ENCODE measurements at regions not wholly inside any gene's neighbourhood (a gene's known extent, or its start where the extent isn't known, plus 50 kb on each side); places are given as distances from the start of the nearest gene placed in this dataset.
"Not testable (repeated sequence)": the region's sequence is repeated elsewhere in the genome, so short reads cannot be mapped to it uniquely, and the experiment has no call there.

DNA sequence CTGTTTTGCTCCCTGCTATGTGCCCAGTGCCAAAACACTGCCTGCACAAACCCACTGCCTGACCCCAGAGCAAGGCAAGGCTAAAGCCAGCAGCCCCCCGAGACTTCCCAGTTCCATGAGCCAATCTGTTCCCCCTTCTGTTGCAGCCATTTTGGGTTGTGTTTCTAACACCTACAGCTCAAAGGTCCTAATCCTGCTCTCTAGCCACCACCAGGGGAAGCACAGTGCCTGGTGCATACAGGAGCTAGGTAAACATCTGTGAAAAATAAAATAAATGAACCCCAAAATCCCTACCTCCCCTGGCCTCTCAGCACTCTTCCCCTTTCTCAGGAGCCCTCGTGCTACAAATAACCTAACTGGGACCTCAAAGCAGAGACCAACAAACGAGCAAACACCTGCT lies 190.2 kb downstream of the MATN1 start:
- DNase-seq (ENCODE audit: low spot score): no peak

DNA sequence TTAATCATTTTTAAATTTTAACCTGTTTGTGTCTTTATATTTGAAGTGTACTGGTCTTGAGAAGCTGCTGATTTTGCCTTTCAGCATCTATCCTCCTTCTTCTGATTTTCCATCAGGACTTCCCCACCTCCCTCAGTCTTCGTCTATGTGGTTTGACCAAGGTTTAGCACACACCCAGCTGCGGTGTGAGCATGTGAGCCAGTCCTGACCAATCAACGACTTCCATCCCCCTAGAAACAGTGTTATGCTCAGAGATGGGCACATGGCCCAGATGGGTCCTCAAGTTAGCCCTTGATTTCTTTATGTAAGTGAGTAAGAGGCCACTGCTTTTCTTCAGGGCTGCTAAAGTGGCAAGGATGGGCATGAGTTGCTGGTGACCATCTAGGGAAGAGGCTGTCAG lies 190.8 kb downstream of the MATN1 start:
- no peak for DNase-seq (ENCODE audit: low spot score)

DNA sequence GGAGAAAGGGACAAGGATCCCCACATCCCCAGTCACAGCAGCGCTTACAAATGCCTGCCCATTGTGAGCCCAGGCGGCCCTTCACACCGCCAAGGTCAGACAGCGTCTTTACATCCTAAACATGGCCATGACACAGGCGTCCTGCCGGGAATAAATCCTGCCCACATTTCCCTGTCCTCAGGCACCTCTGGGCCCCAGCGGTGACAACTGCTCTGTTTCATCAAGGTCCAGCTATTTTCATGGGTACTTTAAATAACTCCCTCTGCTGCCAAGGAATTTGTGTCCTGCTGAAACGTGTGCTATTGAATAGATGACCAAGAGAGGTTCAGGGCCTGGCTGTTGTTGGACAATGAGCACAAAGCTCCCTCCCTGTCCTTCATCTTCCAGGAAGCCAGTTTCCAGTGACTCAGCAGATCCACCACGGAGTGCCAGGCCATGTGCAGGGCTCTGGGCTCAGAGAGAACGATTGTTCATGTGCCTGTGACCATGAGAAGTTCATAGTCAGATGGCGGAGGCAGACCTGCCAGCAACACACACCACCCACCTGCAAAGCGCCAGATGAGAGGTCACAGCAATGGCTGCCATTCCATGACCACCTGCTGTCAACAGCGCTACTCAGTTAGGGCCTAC lies 195.8 kb downstream of the MATN1 start:
- no peak for DNase-seq (ENCODE audit: low spot score)

GRCh38 chr1:30526652-30527345 lies 196.6 kb downstream of the MATN1 start:
- DNase-seq (ENCODE audit: low spot score): no peak

- no peak for DNase-seq (ENCODE audit: low spot score)
These were observed 197.3 kb downstream of the MATN1 start for GRCh38 chr1:30525971-30526651.

- no peak for DNase-seq (ENCODE audit: low spot score)
These were observed 197.8 kb downstream of the MATN1 start for GRCh38 chr1:30525631-30525970.

GRCh38 chr1:30524840-30525617 lies 198.4 kb downstream of the MATN1 start:
- no peak for DNase-seq (ENCODE audit: low spot score)

DNA sequence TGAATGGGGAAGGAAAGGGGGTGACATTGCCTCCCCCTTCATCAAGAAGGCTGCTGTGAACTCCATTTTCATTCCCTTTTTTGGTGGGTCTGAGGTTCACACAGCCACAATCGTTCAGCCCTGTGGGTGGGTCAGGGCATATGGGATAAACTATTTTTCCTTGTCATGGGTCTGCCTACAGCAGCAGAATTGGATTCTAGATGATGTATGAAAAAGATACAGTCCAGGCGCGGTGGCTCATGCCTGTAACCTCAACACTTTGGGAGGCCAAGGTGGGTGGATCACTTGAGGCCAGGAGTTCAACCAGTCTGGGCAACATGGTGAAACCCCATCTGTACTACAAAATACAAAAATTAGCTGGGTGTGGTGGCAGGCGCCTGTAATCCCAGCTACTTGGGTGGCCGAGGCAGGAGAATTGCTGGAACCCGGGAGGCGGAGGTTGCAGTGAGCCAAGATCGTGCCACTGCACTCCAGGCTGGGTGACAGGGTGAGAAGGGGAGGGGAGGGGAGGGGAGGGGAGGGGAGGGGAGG lies 199.3 kb downstream of the MATN1 start:
- not testable (repeated sequence) for DNase-seq (ENCODE audit: low spot score)

DNA sequence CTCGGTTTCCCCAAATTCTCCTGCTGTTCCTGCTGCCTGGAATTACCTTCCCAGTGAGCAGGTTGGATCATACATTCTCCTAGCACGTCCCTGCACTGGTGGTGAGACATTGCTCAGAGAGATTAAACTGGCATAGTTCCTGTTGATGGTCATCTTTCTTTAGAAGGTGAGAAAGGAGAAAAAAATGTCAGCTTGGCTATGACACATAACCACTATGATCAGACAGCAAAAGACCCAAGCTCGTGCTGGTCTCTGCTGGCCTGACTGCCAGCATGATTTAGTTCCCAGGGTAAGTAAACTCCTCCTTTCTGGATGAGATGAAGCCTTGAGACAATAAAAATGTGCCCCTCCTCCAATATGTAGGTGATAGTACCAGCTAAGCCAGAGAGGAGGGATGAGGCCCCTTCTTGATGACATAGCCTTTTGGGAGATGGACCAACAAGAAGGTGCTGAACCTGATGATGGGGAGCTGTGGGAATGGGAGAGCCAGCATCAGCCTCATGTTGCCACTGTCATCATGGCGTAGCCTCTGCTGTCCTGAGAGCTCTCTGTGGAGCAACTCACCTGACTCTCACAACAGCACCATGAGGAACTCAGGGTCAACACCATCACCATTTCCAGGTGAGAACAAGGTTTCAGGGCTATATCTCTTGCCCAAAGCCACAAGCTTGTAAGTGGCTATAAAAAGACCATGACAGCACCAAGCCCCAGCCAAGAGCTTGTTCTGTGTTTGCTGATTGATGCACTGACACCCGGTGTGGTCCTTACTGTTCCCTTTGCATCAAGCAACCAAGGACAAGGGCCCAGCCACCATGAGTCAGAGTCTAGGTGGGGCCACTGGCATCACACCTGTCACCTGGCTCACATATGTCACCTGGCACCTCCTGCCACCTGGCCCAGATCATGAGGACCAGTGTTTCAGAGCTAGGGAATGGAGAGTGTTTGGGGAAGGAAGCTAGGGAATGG lies 200.0 kb downstream of the MATN1 start:
- DNase-seq (ENCODE audit: low spot score): no peak

GRCh38 chr1:30522031-30523004 lies 201.1 kb downstream of the MATN1 start:
- no peak for DNase-seq (ENCODE audit: low spot score)

DNA sequence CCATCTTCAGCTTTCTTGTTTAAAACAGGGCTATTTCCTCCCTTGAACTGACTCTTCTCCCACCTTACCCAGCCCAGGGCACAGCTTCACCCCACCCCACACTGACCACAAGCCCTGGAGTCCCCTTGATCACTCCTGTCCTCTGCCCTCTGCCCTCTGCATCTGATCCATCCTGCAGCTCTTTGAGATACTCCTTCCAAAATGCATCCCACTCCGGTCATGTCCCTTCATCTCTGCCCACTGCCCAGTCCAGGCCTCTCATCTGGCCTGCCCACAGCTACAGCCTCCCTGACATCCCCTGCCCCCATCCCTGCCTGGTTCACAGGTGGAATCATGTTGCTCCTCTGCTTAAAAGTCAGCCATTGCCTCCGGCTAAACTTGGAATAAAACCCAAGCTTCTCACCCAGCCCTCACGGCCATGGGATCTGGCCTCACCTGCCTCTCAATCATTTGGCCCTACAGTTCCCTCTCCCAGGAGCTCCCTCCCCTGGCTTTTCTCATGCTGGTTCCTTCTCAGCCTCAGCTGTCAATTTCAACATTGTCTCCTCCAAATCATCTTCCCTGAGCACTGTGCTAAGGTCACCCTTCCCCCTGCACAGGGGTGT lies 202.0 kb downstream of the MATN1 start:
- DNase-seq (ENCODE audit: low spot score): no peak

- DNase-seq (ENCODE audit: low spot score): no peak
These were observed 202.9 kb downstream of the MATN1 start for GRCh38 chr1:30520476-30520875.

GRCh38 chr1:30519201-30519763 lies 204.1 kb downstream of the MATN1 start:
- no peak for DNase-seq (ENCODE audit: low spot score)

- no peak for DNase-seq (ENCODE audit: low spot score)
These were observed 204.7 kb downstream of the MATN1 start for GRCh38 chr1:30518696-30519095.

DNA sequence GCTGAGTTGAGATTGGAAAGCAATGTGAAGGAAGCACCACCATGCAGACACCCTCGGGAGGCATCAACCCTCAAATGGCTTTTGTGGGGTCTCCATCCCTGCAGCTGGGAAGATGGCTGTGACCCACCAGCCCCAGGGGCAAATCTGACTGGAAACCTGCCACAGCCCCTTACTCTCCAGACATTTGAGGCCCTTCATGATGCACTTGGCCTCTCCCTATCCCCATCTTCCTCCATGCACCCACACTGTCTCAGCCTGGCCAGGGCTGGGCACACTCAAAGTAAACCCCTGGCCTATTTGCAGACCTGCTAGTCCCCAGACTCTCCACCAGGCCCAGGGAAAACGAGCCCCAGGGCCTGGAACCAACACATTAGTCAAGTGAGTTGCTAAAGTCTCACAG lies 205.2 kb downstream of the MATN1 start:
- DNase-seq (ENCODE audit: low spot score): no peak

- not testable (repeated sequence) for DNase-seq (ENCODE audit: low spot score)
These were observed 205.7 kb downstream of the MATN1 start for GRCh38 chr1:30517666-30518065.

DNA sequence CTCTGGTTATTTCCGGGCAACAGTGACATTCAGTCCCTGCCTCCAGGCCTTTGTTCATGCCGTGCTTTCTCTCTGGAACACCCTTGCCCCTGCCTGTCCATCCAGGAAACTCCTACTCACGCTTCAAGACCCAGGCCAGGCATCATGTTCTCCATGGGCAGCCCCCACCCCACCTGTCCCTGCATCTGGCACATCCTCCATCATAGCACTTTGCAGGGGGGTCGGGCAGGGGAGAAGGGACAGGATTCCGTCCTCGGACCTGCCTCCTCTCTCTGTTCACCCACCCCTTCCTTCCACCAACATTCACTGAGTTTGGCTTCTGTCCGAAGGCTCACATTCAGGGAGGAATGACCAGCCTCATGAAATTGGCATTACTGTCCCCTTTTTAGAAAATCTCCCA lies 206.1 kb downstream of the MATN1 start:
- DNase-seq (ENCODE audit: low spot score): not testable (repeated sequence)

- DNase-seq (ENCODE audit: low spot score): no peak
These were observed 206.9 kb downstream of the MATN1 start for GRCh38 chr1:30516485-30516858.

All from SK-N-DZ (cell line).